MCF 10A (cell line): ENCODE measurements at regions not wholly inside any gene's neighbourhood (a gene's known extent, or its start where the extent isn't known, plus 50 kb on each side); places are given as distances from the start of the nearest gene placed in this dataset.

Experiments
- BruUV-seq: library from RNA; stranded (reverse); fragments of 400-500 nt; replicated peaks from 2 replicates; lab custom pipeline; 2021; lab: Mats Ljungman, UMichigan
- CTCF ChIA-PET: fragments of 300-600 bp; sonication (Branson Sonifier 250); formaldehyde crosslinking; extraction: SDS; loops from one replicate; lab custom pipeline; 2021; ENCODE audit warnings: antibody characterized with exemption, inconsistent platforms; lab: Yijun Ruan, JAX
- POLR2A ChIA-PET: fragments of 300-600, 350-650 bp; sonication (Branson Sonifier 250); formaldehyde crosslinking; extraction: SDS; loops from one replicate; lab custom pipeline; 2020; ENCODE audit warnings: antibody characterized with exemption, inconsistent platforms; lab: Yijun Ruan, JAX
- DNase-seq: peaks from one replicate; pipeline ENCODE4 v3.0.0-alpha.2; 2018; ENCODE audit not compliant: unreplicated experiment
- H3K27ac Mint-ChIP-seq: one replicate; pipeline ENCODE4 v1.8.0; 2022; ENCODE audit warnings: mild to moderate bottlenecking, low read depth, mixed read lengths; ENCODE audit not compliant: unreplicated experiment
- H3K27me3 Mint-ChIP-seq: one replicate; pipeline ENCODE4 v1.8.0; 2022; ENCODE audit warnings: mixed read lengths; ENCODE audit not compliant: insufficient read depth, unreplicated experiment
- H3K36me3 Mint-ChIP-seq: one replicate; pipeline ENCODE4 v1.8.0; 2022; ENCODE audit warnings: mild to moderate bottlenecking, moderate library complexity, mixed read lengths; ENCODE audit not compliant: insufficient read depth, unreplicated experiment
- H3K4me1 Mint-ChIP-seq: one replicate; pipeline ENCODE4 v1.8.0; 2022; ENCODE audit warnings: mixed read lengths; ENCODE audit not compliant: insufficient read depth, unreplicated experiment
- H3K4me3 Mint-ChIP-seq: one replicate; pipeline ENCODE4 v1.8.0; 2022; ENCODE audit warnings: mild to moderate bottlenecking, moderate library complexity, mixed read lengths; ENCODE audit not compliant: unreplicated experiment
- H3K9me3 Mint-ChIP-seq: one replicate; pipeline ENCODE4 v1.8.0; 2022; ENCODE audit warnings: mixed read lengths; ENCODE audit not compliant: unreplicated experiment
- CTCF ChIP-seq: fragments of 200-600 bp; IDR thresholded peaks from one replicate; pipeline ENCODE4 v1.8.0; 2022; ENCODE audit warnings: antibody characterized with exemption, mild to moderate bottlenecking; ENCODE audit not compliant: unreplicated experiment
- intact Hi-C: fragments of 100-400 bp; cut with micrococcal nuclease; formaldehyde crosslinking; loops from 2 replicates; pipeline ENCODE4 v1.14.1; 2022

- ChIA-PET CTCF (interaction anchor here (0.7 to 2.3 kb wide), 3 partner anchors 40 to 922 kb away, joined by 3 to 14 read pairs (median 6); no protein-coding TSS in a partner anchor), POLR2A (no interaction called here)
- DNase-seq = no peak
- Mint-ChIP-seq H3K27me3 (no peaks in the 10 kb centered on the region), H3K27ac (no peak overlapping the region), H3K4me1 (peaks cover 13% of the 10 kb centered on the region), H3K4me3 (no peak overlapping the region), H3K36me3 (no peaks in the 10 kb centered on the region), H3K9me3 (peaks cover 13% of the 10 kb centered on the region)
- no TSS peak for BruUV-seq
- intact Hi-C loops = no loop called here
- no peak for TF ChIP-seq CTCF
Measured at GRCh38 chr17:56675876-56676660, 82.6 kb downstream of the NOG start.

GRCh38 chr17:56676810-56677209 is 83.3 kb downstream of the NOG start:
- no peak for TF ChIP-seq CTCF
- Mint-ChIP-seq H3K27ac (no peak overlapping the region), H3K9me3 (peaks cover 11% of the 10 kb centered on the region), H3K4me3 (no peak overlapping the region), H3K4me1 (peaks cover 13% of the 10 kb centered on the region), H3K36me3 (no peaks in the 10 kb centered on the region), H3K27me3 (no peaks in the 10 kb centered on the region)
- CTCF ChIA-PET = interaction anchor here (1.2 to 2.3 kb wide), 2 partner anchors 10 to 39 kb away, joined by 3 to 14 read pairs; no protein-coding TSS in a partner anchor
- POLR2A ChIA-PET = no interaction called here
- intact Hi-C loops = no loop called here
- peak; percentile 15 for DNase-seq
- BruUV-seq = no TSS peak

- no TSS peak for BruUV-seq
- H3K9me3 Mint-ChIP-seq = no peaks in the 10 kb centered on the region
- H3K4me1 Mint-ChIP-seq = peaks cover 18% of the 10 kb centered on the region
- no peak overlapping the region for H3K27ac Mint-ChIP-seq
- CTCF ChIA-PET = interaction anchor here (0.8 to 2.3 kb wide), 3 partner anchors 10 to 83 kb away, joined by 3 to 14 read pairs (median 6); no protein-coding TSS in a partner anchor
- intact Hi-C loops = no loop called here
- no peak for DNase-seq
- H3K4me3 Mint-ChIP-seq = no peak overlapping the region
- no peaks in the 10 kb centered on the region for H3K36me3 Mint-ChIP-seq
- POLR2A ChIA-PET = no interaction called here
- H3K27me3 Mint-ChIP-seq = no peaks in the 10 kb centered on the region
- TF ChIP-seq CTCF = no peak
Measured at GRCh38 chr17:56678249-56679114, 85.0 kb downstream of the NOG start.
